WERI-Rb-1 (cell line): ENCODE measurements at regions not wholly inside any gene's neighbourhood (a gene's known extent, or its start where the extent isn't known, plus 50 kb on each side); places are given as distances from the start of the nearest gene placed in this dataset.

Experiments used
- DNase-seq: peaks from one replicate; pipeline ENCODE4 v3.0.0-alpha.2; 2020
- H3K27ac ChIP-seq: fragments of 250-450 bp; sonication (Bioruptor Pico); 2 replicates; pipeline ENCODE4 v1.5.1; 2020; ENCODE audit warnings: mild to moderate bottlenecking, moderate library complexity
- H3K27me3 ChIP-seq: fragments of 250-450 bp; sonication (Bioruptor Pico); 2 replicates; pipeline ENCODE4 v1.5.1; 2021; ENCODE audit warnings: mild to moderate bottlenecking, low read depth, moderate library complexity; ENCODE audit not compliant: insufficient read depth, severe bottlenecking
- H3K36me3 ChIP-seq: fragments of 250-450 bp; sonication (Bioruptor Pico); 2 replicates; pipeline ENCODE4 v1.5.1; 2020; ENCODE audit warnings: mild to moderate bottlenecking, moderate library complexity
- H3K4me3 ChIP-seq: 2 replicates; pipeline ENCODE4 v1.5.1; 2011; ENCODE audit warnings: low read depth, mild to moderate bottlenecking, control low read depth, low read length
- H3K9me3 ChIP-seq: fragments of 250-450 bp; sonication (Bioruptor Pico); 2 replicates; pipeline ENCODE4 v1.5.1; 2021; ENCODE audit warnings: mild to moderate bottlenecking, moderate library complexity; ENCODE audit not compliant: severe bottlenecking
- TF ChIP-seq, protein P1 (sequence below): IDR thresholded peaks from 2 replicates; pipeline ENCODE4 v1.5.1; 2011; ENCODE audit warnings: low read depth, mild to moderate bottlenecking, control low read depth, inconsistent platforms, low read length

DNA sequence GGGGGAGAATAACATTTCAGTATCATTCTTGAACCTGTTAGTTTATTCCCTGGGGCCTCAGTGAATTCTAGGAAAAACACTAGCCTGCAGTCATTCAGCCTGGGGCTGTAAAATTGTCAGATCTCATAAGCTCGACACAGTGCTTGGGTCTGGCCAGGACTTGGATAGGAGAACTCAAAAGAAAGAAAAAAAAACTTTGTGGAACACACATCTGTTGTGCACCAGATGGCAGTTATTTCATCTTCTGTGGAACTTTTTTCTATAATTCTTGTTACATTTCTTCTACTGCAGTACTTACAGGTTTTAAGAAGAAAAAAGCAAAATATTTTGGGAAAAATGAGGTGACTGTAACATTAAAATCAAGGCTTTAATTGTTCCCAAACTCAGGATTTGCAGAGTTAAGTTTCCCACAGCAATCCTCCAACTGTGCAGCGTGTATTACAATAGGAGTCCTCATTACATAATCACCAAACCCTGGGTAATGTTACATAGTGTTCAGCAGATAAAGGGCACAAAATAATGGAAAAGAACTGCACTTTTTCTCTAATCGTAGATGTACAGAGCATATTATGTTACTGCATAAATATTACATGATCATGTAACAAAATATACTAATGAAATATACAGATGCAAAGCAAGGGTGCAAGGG lies 531.1 kb upstream of the CITED2 start:
- TF ChIP-seq, protein P1, sequence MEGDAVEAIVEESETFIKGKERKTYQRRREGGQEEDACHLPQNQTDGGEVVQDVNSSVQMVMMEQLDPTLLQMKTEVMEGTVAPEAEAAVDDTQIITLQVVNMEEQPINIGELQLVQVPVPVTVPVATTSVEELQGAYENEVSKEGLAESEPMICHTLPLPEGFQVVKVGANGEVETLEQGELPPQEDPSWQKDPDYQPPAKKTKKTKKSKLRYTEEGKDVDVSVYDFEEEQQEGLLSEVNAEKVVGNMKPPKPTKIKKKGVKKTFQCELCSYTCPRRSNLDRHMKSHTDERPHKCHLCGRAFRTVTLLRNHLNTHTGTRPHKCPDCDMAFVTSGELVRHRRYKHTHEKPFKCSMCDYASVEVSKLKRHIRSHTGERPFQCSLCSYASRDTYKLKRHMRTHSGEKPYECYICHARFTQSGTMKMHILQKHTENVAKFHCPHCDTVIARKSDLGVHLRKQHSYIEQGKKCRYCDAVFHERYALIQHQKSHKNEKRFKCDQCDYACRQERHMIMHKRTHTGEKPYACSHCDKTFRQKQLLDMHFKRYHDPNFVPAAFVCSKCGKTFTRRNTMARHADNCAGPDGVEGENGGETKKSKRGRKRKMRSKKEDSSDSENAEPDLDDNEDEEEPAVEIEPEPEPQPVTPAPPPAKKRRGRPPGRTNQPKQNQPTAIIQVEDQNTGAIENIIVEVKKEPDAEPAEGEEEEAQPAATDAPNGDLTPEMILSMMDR = no peak
- no peak overlapping the region for H3K4me3 ChIP-seq
- no peak for DNase-seq
- no peaks in the 10 kb centered on the region for H3K9me3 ChIP-seq
- H3K27ac ChIP-seq = no peak overlapping the region; the same call in 1 of the 2 replicates
- H3K27me3 ChIP-seq = no peaks in the 10 kb centered on the region
- no peaks in the 10 kb centered on the region for H3K36me3 ChIP-seq

DNA sequence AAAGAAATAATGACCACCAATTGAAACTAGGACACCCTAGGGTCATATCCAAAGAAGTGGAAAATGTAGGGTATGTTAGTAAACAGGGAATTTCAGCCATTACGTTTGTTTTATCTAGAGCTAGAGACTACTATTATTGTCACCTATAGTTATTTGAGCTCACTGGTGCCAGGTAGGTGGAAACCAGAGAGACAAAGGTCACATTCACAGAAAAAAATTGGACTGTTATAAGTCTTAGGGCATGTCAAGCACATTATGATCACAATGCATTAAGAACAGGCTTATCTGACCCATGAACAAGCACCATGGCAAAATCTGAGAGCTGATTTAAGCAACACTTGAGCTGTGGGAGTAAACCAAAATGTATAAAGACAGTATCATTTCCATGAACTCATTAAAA lies 530.1 kb upstream of the CITED2 start:
- TF ChIP-seq, protein P1 = no peak
- no peak for DNase-seq
- H3K27ac ChIP-seq = no peak overlapping the region
- no peak overlapping the region for H3K4me3 ChIP-seq
- H3K36me3 ChIP-seq = no peaks in the 10 kb centered on the region
- H3K9me3 ChIP-seq = no peaks in the 10 kb centered on the region
- H3K27me3 ChIP-seq = no peaks in the 10 kb centered on the region

DNA sequence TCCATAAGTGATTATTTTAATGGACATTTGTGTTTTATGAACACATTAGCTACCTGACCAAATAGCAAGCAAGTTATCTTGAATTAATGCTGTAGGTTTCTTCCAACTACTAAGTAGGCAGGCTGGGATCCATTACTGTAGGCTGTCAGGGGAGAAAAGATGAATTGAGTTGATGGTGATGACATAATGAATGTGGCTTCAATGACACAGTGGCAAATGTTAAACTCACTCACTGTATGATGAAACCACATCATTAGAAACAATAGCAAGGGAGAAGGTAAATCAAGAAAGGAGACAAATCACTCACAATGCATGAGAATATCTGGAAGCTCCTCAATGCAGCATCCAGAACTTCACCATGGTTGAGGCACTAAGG lies 529.7 kb upstream of the CITED2 start:
- Histone ChIP-seq H3K36me3 (no peaks in the 10 kb centered on the region), H3K27me3 (no peaks in the 10 kb centered on the region), H3K27ac (no peak overlapping the region), H3K9me3 (no peaks in the 10 kb centered on the region), H3K4me3 (no peak overlapping the region)
- no peak for DNase-seq
- TF ChIP-seq, protein P1 = no peak

DNA sequence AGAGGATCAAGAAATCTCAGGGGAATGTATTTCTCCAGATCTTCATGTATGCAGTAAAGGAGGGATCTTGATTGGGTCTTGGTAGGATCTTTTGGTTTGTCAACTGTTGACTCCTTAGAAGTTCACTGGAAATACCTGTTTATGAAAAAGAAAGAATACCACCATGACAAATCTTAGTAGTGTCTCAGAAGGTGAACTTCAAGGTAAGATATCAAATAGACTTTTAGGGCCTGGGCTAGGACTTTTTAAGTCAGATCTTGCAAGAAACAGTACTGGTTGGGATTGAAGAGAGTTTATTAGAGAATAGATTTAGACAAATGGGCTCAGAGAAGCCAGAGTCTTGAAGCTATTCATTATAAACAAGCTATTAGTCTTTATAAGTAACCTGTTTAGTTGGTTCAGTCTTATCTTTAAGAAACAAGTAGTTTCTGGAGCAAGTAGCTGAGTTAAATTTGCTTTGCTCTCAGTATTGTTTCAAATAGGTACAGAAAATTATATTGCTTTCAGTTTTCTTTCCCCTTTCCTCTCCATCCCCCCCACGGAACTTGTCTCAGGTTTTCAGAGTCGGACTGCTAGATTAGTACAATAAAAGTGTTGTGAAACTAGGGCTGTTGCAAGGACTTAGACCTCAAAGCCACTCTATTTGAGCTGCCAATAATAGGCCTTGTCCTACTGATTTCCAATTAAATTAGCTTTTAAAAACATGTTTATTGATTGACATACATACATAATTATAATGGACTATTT lies 529.1 kb upstream of the CITED2 start:
- TF ChIP-seq, protein P1 = no peak
- no peak for DNase-seq
- H3K36me3 ChIP-seq = no peaks in the 10 kb centered on the region
- H3K27ac ChIP-seq = no peak overlapping the region
- H3K9me3 ChIP-seq = no peaks in the 10 kb centered on the region
- H3K27me3 ChIP-seq = no peaks in the 10 kb centered on the region
- H3K4me3 ChIP-seq = no peak overlapping the region

DNA sequence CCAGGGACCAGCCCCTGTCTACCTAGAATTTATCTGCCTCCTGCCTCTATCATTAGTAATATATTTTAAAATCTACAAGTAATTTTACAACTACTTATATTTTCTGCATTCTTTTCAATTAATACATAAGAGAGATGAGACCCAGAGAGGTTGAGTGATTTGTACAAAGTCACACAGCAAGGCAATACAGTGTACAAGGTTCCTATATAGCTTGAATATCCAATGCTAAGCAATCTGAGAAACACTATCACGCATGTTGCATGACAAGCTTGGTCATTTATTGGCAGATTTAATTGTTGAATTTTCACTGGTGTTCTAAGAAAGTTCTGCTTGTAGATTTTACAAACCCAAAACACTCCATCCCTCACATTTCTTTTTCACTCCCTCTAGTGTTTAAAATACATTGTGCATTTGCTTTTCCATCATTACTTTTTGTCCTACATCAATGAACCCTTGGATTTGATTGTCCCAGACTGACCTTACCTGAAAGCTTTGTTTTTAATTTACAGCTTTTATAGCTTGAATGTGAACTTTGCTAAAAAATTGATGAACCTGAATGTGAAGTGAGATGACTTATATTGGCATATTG lies 520.9 kb upstream of the CITED2 start:
- TF ChIP-seq, protein P1 = no peak
- Histone ChIP-seq H3K27ac (no peak overlapping the region), H3K36me3 (no peaks in the 10 kb centered on the region), H3K4me3 (no peak overlapping the region), H3K27me3 (no peaks in the 10 kb centered on the region), H3K9me3 (no peaks in the 10 kb centered on the region)
- DNase-seq = no peak
